H9 (cell line): ENCODE measurements at regions not wholly inside any gene's neighbourhood (a gene's known extent, or its start where the extent isn't known, plus 50 kb on each side); places are given as distances from the start of the nearest gene placed in this dataset.

Experiments
- DNase-seq: peaks from one replicate; pipeline ENCODE4 v3.0.0-alpha.2; 2017
- H2AFZ ChIP-seq: one replicate; pipeline ENCODE4 v1.6.1; 2013; ENCODE audit warnings: mild to moderate bottlenecking, low read length, control low read depth, moderate library complexity
- H2AK5ac ChIP-seq: 2 replicates; pipeline ENCODE4 v1.6.1; 2013; ENCODE audit warnings: low read length, control low read depth, mixed read lengths; ENCODE audit not compliant: insufficient read length
- H2BK120ac ChIP-seq: one replicate; pipeline ENCODE4 v1.6.1; 2013; ENCODE audit warnings: low read depth, mild to moderate bottlenecking, low read length, control low read depth, inconsistent platforms; ENCODE audit not compliant: poor library complexity, severe bottlenecking
- H2BK12ac ChIP-seq: 2 replicates; pipeline ENCODE4 v1.6.1; 2013; ENCODE audit warnings: low read length, control low read depth, mixed read lengths, low read depth; ENCODE audit not compliant: insufficient read length
- H2BK15ac ChIP-seq: 2 replicates; pipeline ENCODE4 v1.6.1; 2013; ENCODE audit warnings: low read depth, low read length, control low read depth
- H2BK20ac ChIP-seq: one replicate; pipeline ENCODE4 v1.6.1; 2013; ENCODE audit warnings: low read depth, mild to moderate bottlenecking, low read length, control low read depth, inconsistent platforms; ENCODE audit not compliant: poor library complexity, severe bottlenecking
- H2BK5ac ChIP-seq: 2 replicates; pipeline ENCODE4 v1.6.1; 2013; ENCODE audit warnings: low read length, control low read depth, mixed read lengths; ENCODE audit not compliant: insufficient read length
- H3K14ac ChIP-seq: 2 replicates; pipeline ENCODE4 v1.6.1; 2013; ENCODE audit warnings: low read length, control low read depth; ENCODE audit not compliant: insufficient read depth
- H3K18ac ChIP-seq: 2 replicates; pipeline ENCODE4 v1.6.1; 2013; ENCODE audit warnings: low read depth, mild to moderate bottlenecking, mixed read lengths, low read length, control low read depth; ENCODE audit not compliant: insufficient read length
- H3K23ac ChIP-seq: 2 replicates; pipeline ENCODE4 v1.6.1; 2013; ENCODE audit warnings: low read length, control low read depth, mixed read lengths, low read depth; ENCODE audit not compliant: insufficient read length
- H3K23me2 ChIP-seq: 2 replicates; pipeline ENCODE4 v1.6.1; 2013; ENCODE audit warnings: low read depth, mild to moderate bottlenecking, mixed read lengths, low read length, control low read depth; ENCODE audit not compliant: insufficient read length, poor library complexity, severe bottlenecking
- H3K27ac ChIP-seq: 2 replicates; pipeline ENCODE4 v1.5.1; 2013; ENCODE audit warnings: low read length, control low read depth, mixed read lengths, low read depth; ENCODE audit not compliant: insufficient read length
- H3K27me3 ChIP-seq: 2 replicates; pipeline ENCODE4 v1.6.1; 2013; ENCODE audit warnings: low read length, control low read depth, inconsistent platforms; ENCODE audit not compliant: insufficient read depth
- H3K4ac ChIP-seq: 2 replicates; pipeline ENCODE4 v1.6.1; 2013; ENCODE audit warnings: low read depth, mild to moderate bottlenecking, control low read depth, inconsistent platforms, low read length, moderate library complexity
- H3K4me1 ChIP-seq: 2 replicates; pipeline ENCODE4 v1.6.1; 2013; ENCODE audit warnings: low read length, control low read depth, inconsistent platforms; ENCODE audit not compliant: insufficient read depth
- H3K4me2 ChIP-seq: 2 replicates; pipeline ENCODE4 v1.6.1; 2013; ENCODE audit warnings: low read length, control low read depth, mixed read lengths; ENCODE audit not compliant: insufficient read length, insufficient read depth
- H3K56ac ChIP-seq: 2 replicates; pipeline ENCODE4 v1.6.1; 2013; ENCODE audit warnings: low read depth, mild to moderate bottlenecking, mixed read lengths, low read length, control low read depth; ENCODE audit not compliant: insufficient read length
- H3K79me1 ChIP-seq: 2 replicates; pipeline ENCODE4 v1.6.1; 2013; ENCODE audit warnings: low read depth, mild to moderate bottlenecking, moderate library complexity, low read length, control low read depth, inconsistent platforms; ENCODE audit not compliant: insufficient read depth, poor library complexity, severe bottlenecking
- H3K79me2 ChIP-seq: 2 replicates; pipeline ENCODE4 v1.6.1; 2013; ENCODE audit warnings: low read length, control low read depth, inconsistent platforms; ENCODE audit not compliant: insufficient read depth
- H3K9ac ChIP-seq: 2 replicates; pipeline ENCODE4 v1.6.1; 2013; ENCODE audit warnings: low read length, control low read depth, mixed read lengths; ENCODE audit not compliant: insufficient read length; ENCODE audit errors: extremely low read depth
- H3K9me3 ChIP-seq: one replicate; pipeline ENCODE4 v1.6.1; 2013; ENCODE audit warnings: low read depth, low read length, inconsistent platforms; ENCODE audit not compliant: control insufficient read depth
- H3T11ph ChIP-seq: one replicate; pipeline ENCODE4 v1.6.1; 2013; ENCODE audit warnings: mild to moderate bottlenecking, low read length, control low read depth, inconsistent platforms
- H4K20me1 ChIP-seq: one replicate; pipeline ENCODE4 v1.6.1; 2013; ENCODE audit not compliant: control insufficient read depth, insufficient read length, insufficient read depth
- H4K5ac ChIP-seq: 2 replicates; pipeline ENCODE4 v1.6.1; 2013; ENCODE audit warnings: low read depth, mild to moderate bottlenecking, mixed read lengths, low read length, control low read depth; ENCODE audit not compliant: insufficient read length
- H4K8ac ChIP-seq: replicated peaks from 2 replicates; pipeline ENCODE4 v1.6.1; 2013; ENCODE audit warnings: low read length, control low read depth, mixed read lengths, low read depth; ENCODE audit not compliant: insufficient read length
- H4K91ac ChIP-seq: 2 replicates; pipeline ENCODE4 v1.6.1; 2013; ENCODE audit warnings: low read depth, mild to moderate bottlenecking, moderate library complexity, mixed read lengths, low read length, control low read depth; ENCODE audit not compliant: insufficient read length
- H3K27ac Mint-ChIP-seq, 3 experiments: 2 replicates in 2 of 3; 3 replicates in 1 of 3; pipeline ENCODE4 v1.8.0; 2020 to 2021; ENCODE audit warnings: mixed read lengths in 3 of 3, mild to moderate bottlenecking in 1 of 3, moderate library complexity in 1 of 3
- H3K27me3 Mint-ChIP-seq: 2 replicates; pipeline ENCODE4 v1.8.0; 2021; ENCODE audit warnings: low read depth, mild to moderate bottlenecking, moderate library complexity, mixed read lengths
- H3K36me3 Mint-ChIP-seq, 3 experiments: 2 replicates in 2 of 3; 3 replicates in 1 of 3; pipeline ENCODE4 v1.8.0; 2020 to 2021; ENCODE audit warnings: low read depth in 3 of 3, mixed read lengths in 3 of 3; ENCODE audit not compliant: insufficient read depth in 1 of 3
- H3K4me1 Mint-ChIP-seq, 2 experiments: 2 replicates each; pipeline ENCODE4 v1.8.0; 2020; ENCODE audit warnings: mixed read lengths in 2 of 2
- H3K4me3 Mint-ChIP-seq, 2 experiments: 2 replicates in 1 of 2; 3 replicates in 1 of 2; pipeline ENCODE4 v1.8.0; 2020 to 2021; ENCODE audit warnings: mild to moderate bottlenecking in 2 of 2, mixed read lengths in 2 of 2, moderate library complexity in 1 of 2
- H3K9me3 Mint-ChIP-seq, 2 experiments: 2 replicates in 1 of 2; 3 replicates in 1 of 2; pipeline ENCODE4 v1.8.0; 2020; ENCODE audit warnings: mild to moderate bottlenecking in 2 of 2, mixed read lengths in 2 of 2, moderate library complexity in 1 of 2
- CTCF ChIP-seq: fragments of 200-600 bp; sonication (generic); conservative IDR thresholded peaks from 3 replicates; pipeline ENCODE4 v1.8.0; 2021; ENCODE audit warnings: antibody characterized with exemption, mild to moderate bottlenecking
- WGBS: extraction: QIAGEN DNeasy Blood & Tissue Kit; methylation state at CpG from one replicate; pipeline ENCODE4 v1.1.7; 2013; ENCODE audit warnings: missing lambda C conversion rate, low lambda C conversion rate, mixed read lengths; ENCODE audit not compliant: insufficient read length; ENCODE audit errors: extremely low coverage; 5-methylcytosine and 5-hydroxymethylcytosine counted together

GRCh38 chr15:58273104-58273503, 134.9 kb downstream of the AQP9 start:
- Mint-ChIP-seq H3K4me1 (peaks cover 9 to 10% of the 10 kb centered on the region in 2 experiments), H3K36me3 (peaks cover 0 to 13% (median 4%) of the 10 kb centered on the region in 3 experiments; a peak in 3 of 7 replicates), H3K27ac (no peak overlapping the region), H3K9me3 (peaks cover 7 to 10% of the 10 kb centered on the region in 2 experiments; a peak in 4 of 5 replicates), H3K27me3 (no peaks in the 10 kb centered on the region), H3K4me3 (no peak overlapping the region)
- H3K14ac ChIP-seq = no peak overlapping the region
- no peak overlapping the region for H2AK5ac ChIP-seq
- H3K4me2 ChIP-seq = no peak overlapping the region
- H3K4ac ChIP-seq = no peak overlapping the region
- H3K23ac ChIP-seq = no peak overlapping the region
- no peak for TF ChIP-seq CTCF
- H3K23me2 ChIP-seq = no peaks in the 10 kb centered on the region
- H3K79me1 ChIP-seq = no peaks in the 10 kb centered on the region
- H2BK12ac ChIP-seq = no peak overlapping the region
- no peaks in the 10 kb centered on the region for H3K79me2 ChIP-seq
- no peak overlapping the region for H4K8ac ChIP-seq
- no peak overlapping the region for H2BK20ac ChIP-seq
- H2BK120ac ChIP-seq = no peak overlapping the region
- H2AFZ ChIP-seq = no peak overlapping the region
- H3K9ac ChIP-seq = no peak overlapping the region
- WGBS = no CpG with 5 or more reads among the region's 7 CpGs
- no peaks in the 10 kb centered on the region for H3K9me3 ChIP-seq
- H4K20me1 ChIP-seq = no peaks in the 10 kb centered on the region
- H3K4me1 ChIP-seq = no peaks in the 10 kb centered on the region; the same call in 1 of the 2 replicates
- H4K5ac ChIP-seq = no peak overlapping the region
- no peak overlapping the region for H3T11ph ChIP-seq
- no peak overlapping the region for H3K18ac ChIP-seq
- DNase-seq = no peak
- no peak overlapping the region for H2BK5ac ChIP-seq
- H3K27ac ChIP-seq = no peak overlapping the region
- no peak overlapping the region for H4K91ac ChIP-seq
- no peak overlapping the region for H2BK15ac ChIP-seq
- H3K56ac ChIP-seq = no peak overlapping the region
- no peaks in the 10 kb centered on the region for H3K27me3 ChIP-seq
